ENCODE measurements at regions not wholly inside any gene's neighbourhood (a gene's known extent, or its start where the extent isn't known, plus 50 kb on each side); places are given as distances from the start of the nearest gene placed in this dataset.

GRCh38 chr6:1031720-1032119, 280.2 kb upstream of the FOXQ1 start:
- Histone ChIP-seq H3K36me3 (replicated peaks; ENCODE audit: insufficient read depth, low read depth) (no peaks in the 10 kb centered on the region), H3K4me3 (no peak overlapping the region), H3K27ac (no peak overlapping the region), H3K4me2 (no peak overlapping the region), H3K27me3 (no peaks in the 10 kb centered on the region), H3K9me2 (replicated peaks; ENCODE audit: insufficient read depth) (no peaks in the 10 kb centered on the region), H3K79me2 (no peaks in the 10 kb centered on the region), H2AFZ (no peak overlapping the region), H4K20me1 (ENCODE audit: insufficient read depth, poor library complexity, severe bottlenecking) (no peaks in the 10 kb centered on the region), H3K9me3 (ENCODE audit: low read depth) (no peaks in the 10 kb centered on the region), H3K4me1 (ENCODE audit: insufficient read depth) (no peaks in the 10 kb centered on the region)
- 75% methylated on average over 2 of the region's 2 CpGs for WGBS (ENCODE audit: low lambda C conversion rate, missing lambda C conversion rate)
- no peak for TF ChIP-seq EZH2phosphoT487 (IDR thresholded peaks at IDR 0.05; ENCODE audit: low read depth, severe bottlenecking, unreplicated experiment)
- TF ChIP-seq EZH2 (IDR thresholded peaks at IDR 0.05; ENCODE audit: borderline replicate concordance), result no peak
- no peak for TF ChIP-seq CTCF (IDR thresholded peaks at IDR 0.05; ENCODE audit: poor library complexity)
- DNase-seq (ENCODE audit: low spot score), result no peak

GRCh38 chr6:1029141-1029540, 282.8 kb upstream of the FOXQ1 start:
- no peaks in the 10 kb centered on the region for H3K9me3 ChIP-seq (ENCODE audit: low read depth)
- H2AFZ ChIP-seq, result no peak overlapping the region
- H3K79me2 ChIP-seq, result no peaks in the 10 kb centered on the region
- H3K27ac ChIP-seq, result no peak overlapping the region
- peaks cover 4% of the 10 kb centered on the region for H3K4me1 ChIP-seq (ENCODE audit: insufficient read depth)
- no peak overlapping the region for H3K4me3 ChIP-seq
- H4K20me1 ChIP-seq (ENCODE audit: insufficient read depth, poor library complexity, severe bottlenecking), result no peaks in the 10 kb centered on the region
- 86% methylated on average over 5 of the region's 5 CpGs for WGBS (ENCODE audit: low lambda C conversion rate, missing lambda C conversion rate)
- TF ChIP-seq EZH2phosphoT487 (IDR thresholded peaks at IDR 0.05; ENCODE audit: low read depth, severe bottlenecking, unreplicated experiment), result no peak
- no peak for TF ChIP-seq CTCF (IDR thresholded peaks at IDR 0.05; ENCODE audit: poor library complexity)
- TF ChIP-seq EZH2 (IDR thresholded peaks at IDR 0.05; ENCODE audit: borderline replicate concordance), result no peak
- no peak for DNase-seq (ENCODE audit: low spot score)
- H3K27me3 ChIP-seq, result no peaks in the 10 kb centered on the region
- no peak overlapping the region for H3K4me2 ChIP-seq
- H3K9me2 ChIP-seq (replicated peaks; ENCODE audit: insufficient read depth), result no peaks in the 10 kb centered on the region
- H3K36me3 ChIP-seq (replicated peaks; ENCODE audit: insufficient read depth, low read depth), result no peaks in the 10 kb centered on the region

- H3K9me3 ChIP-seq (ENCODE audit: low read depth), result no peaks in the 10 kb centered on the region
- no peaks in the 10 kb centered on the region for H3K9me2 ChIP-seq (replicated peaks; ENCODE audit: insufficient read depth)
- H3K27me3 ChIP-seq, result no peaks in the 10 kb centered on the region
- H3K4me1 ChIP-seq (ENCODE audit: insufficient read depth), result peaks cover 7% of the 10 kb centered on the region
- H2AFZ ChIP-seq, result no peak overlapping the region
- no peak overlapping the region for H3K4me3 ChIP-seq
- DNase-seq (ENCODE audit: low spot score), result no peak
- no peak overlapping the region for H3K27ac ChIP-seq
- H4K20me1 ChIP-seq (ENCODE audit: insufficient read depth, poor library complexity, severe bottlenecking), result no peaks in the 10 kb centered on the region
- no peaks in the 10 kb centered on the region for H3K36me3 ChIP-seq (replicated peaks; ENCODE audit: insufficient read depth, low read depth)
- TF ChIP-seq EZH2phosphoT487 (IDR thresholded peaks at IDR 0.05; ENCODE audit: low read depth, severe bottlenecking, unreplicated experiment) (no peak), EZH2 (IDR thresholded peaks at IDR 0.05; ENCODE audit: borderline replicate concordance) (no peak), CTCF (IDR thresholded peaks at IDR 0.05; ENCODE audit: poor library complexity) (no peak)
- H3K79me2 ChIP-seq, result no peaks in the 10 kb centered on the region
- no peak overlapping the region for H3K4me2 ChIP-seq
- 98% methylated on average over 8 of the region's 8 CpGs for WGBS (ENCODE audit: low lambda C conversion rate, missing lambda C conversion rate)
Measured at GRCh38 chr6:1028723-1029122, 283.2 kb upstream of the FOXQ1 start.

All from hepatocyte (in vitro differentiated cells).